Progenitor cell of endocrine pancreas (in vitro differentiated cells): ENCODE measurements at regions not wholly inside any gene's neighbourhood (a gene's known extent, or its start where the extent isn't known, plus 50 kb on each side); places are given as distances from the start of the nearest gene placed in this dataset.

ENCODE experiments used
- DNase-seq: peaks from one replicate; pipeline ENCODE4 v3.0.0; 2021; ENCODE audit warnings: low spot score; ENCODE audit not compliant: unreplicated experiment
- H3K27ac Mint-ChIP-seq: 2 replicates; pipeline ENCODE4 v1.8.0; 2021; ENCODE audit warnings: mild to moderate bottlenecking, moderate library complexity, mixed read lengths
- H3K27me3 Mint-ChIP-seq: 2 replicates; pipeline ENCODE4 v1.8.0; 2021; ENCODE audit warnings: mixed read lengths
- H3K36me3 Mint-ChIP-seq: 2 replicates; pipeline ENCODE4 v1.8.0; 2022; ENCODE audit warnings: mixed read lengths; ENCODE audit not compliant: insufficient read depth
- H3K4me1 Mint-ChIP-seq: 2 replicates; pipeline ENCODE4 v1.8.0; 2021; ENCODE audit warnings: low read depth, mixed read lengths
- H3K4me3 Mint-ChIP-seq: 2 replicates; pipeline ENCODE4 v1.8.0; 2021; ENCODE audit warnings: low read depth, mild to moderate bottlenecking, moderate library complexity, mixed read lengths
- H3K9me3 Mint-ChIP-seq: 2 replicates; pipeline ENCODE4 v1.8.0; 2021; ENCODE audit warnings: low read depth, mixed read lengths
- CTCF ChIP-seq: fragments of 200-600 bp; sonication (generic); IDR thresholded peaks from one replicate; pipeline ENCODE4 v1.5.0; 2021; ENCODE audit warnings: antibody characterized with exemption, mild to moderate bottlenecking; ENCODE audit not compliant: unreplicated experiment

GRCh38 chr3:22939349-22939748, 263.8 kb upstream of the UBE2E2 start:
- no peaks in the 10 kb centered on the region for H3K9me3 Mint-ChIP-seq
- H3K27ac Mint-ChIP-seq, result no peak overlapping the region
- no peak for TF ChIP-seq CTCF
- H3K36me3 Mint-ChIP-seq, result no peaks in the 10 kb centered on the region
- DNase-seq, result no peak
- H3K4me3 Mint-ChIP-seq, result no peak overlapping the region
- H3K4me1 Mint-ChIP-seq, result peaks cover 1% of the 10 kb centered on the region
- no peaks in the 10 kb centered on the region for H3K27me3 Mint-ChIP-seq

DNA sequence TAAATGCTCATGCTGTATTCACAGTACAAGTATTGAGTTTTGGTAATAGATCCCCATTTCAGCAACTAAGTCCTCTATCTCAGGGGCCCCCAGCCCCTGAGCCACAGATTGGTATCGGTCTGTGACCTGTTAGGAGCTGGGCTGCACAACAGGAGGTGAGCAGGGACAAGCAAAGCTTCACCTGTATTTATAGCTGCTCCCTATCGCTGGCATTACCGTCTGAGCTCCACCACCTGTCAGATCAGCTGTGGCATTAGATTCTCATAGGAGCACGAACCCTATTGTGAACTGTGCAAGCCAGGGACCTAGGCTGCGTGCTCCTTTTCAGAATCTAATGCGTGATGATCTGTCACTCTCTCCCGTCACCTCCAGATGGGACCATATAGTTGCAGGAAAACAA, 262.8 kb upstream of the UBE2E2 start:
- no peak for DNase-seq
- Mint-ChIP-seq H3K27me3 (no peaks in the 10 kb centered on the region), H3K4me3 (no peak overlapping the region), H3K27ac (no peak overlapping the region), H3K36me3 (no peaks in the 10 kb centered on the region), H3K4me1 (peaks cover 1% of the 10 kb centered on the region), H3K9me3 (no peaks in the 10 kb centered on the region)
- no peak for TF ChIP-seq CTCF

GRCh38 chr3:22942981-22943380, 260.1 kb upstream of the UBE2E2 start:
- DNase-seq, result no peak
- Mint-ChIP-seq H3K36me3 (no peaks in the 10 kb centered on the region), H3K27me3 (no peaks in the 10 kb centered on the region), H3K4me1 (peaks cover 3% of the 10 kb centered on the region), H3K4me3 (no peak overlapping the region), H3K27ac (no peak overlapping the region), H3K9me3 (no peaks in the 10 kb centered on the region)
- no peak for TF ChIP-seq CTCF

DNA sequence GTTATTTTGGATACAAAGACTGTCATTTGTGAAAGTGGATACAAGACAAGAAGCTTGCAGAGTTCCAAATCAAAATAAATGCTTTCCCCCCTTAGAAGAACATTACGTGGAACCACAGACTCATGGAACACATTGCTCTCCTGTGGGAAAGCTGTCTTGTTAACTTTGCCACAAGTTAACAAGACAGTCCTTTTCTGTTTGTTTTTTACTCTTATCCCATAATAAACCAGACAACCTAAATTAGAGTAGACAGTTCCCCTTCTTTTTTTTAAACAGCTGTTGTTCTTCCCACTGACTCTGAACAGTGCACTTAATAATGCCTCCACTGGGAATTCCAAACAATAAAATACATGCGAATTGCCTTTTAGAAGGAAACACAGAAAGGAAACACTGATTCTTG, 255.3 kb upstream of the UBE2E2 start:
- Mint-ChIP-seq H3K36me3 (no peaks in the 10 kb centered on the region), H3K27me3 (no peaks in the 10 kb centered on the region), H3K4me3 (no peak overlapping the region), H3K9me3 (no peaks in the 10 kb centered on the region), H3K27ac (no peak overlapping the region), H3K4me1 (peaks cover 4% of the 10 kb centered on the region)
- no peak for TF ChIP-seq CTCF
- DNase-seq, result no peak

- H3K27ac Mint-ChIP-seq, result no peak overlapping the region
- no peak for DNase-seq
- no peak overlapping the region for H3K4me3 Mint-ChIP-seq
- TF ChIP-seq CTCF, result no peak
- no peaks in the 10 kb centered on the region for H3K27me3 Mint-ChIP-seq
- peaks cover 8% of the 10 kb centered on the region for H3K4me1 Mint-ChIP-seq
- H3K9me3 Mint-ChIP-seq, result no peaks in the 10 kb centered on the region
- H3K36me3 Mint-ChIP-seq, result no peaks in the 10 kb centered on the region
Measured at GRCh38 chr3:22951910-22952309, 251.2 kb upstream of the UBE2E2 start.
